ENCODE measurements at regions not wholly inside any gene's neighbourhood (a gene's known extent, or its start where the extent isn't known, plus 50 kb on each side); places are given as distances from the start of the nearest gene placed in this dataset.

- TF ChIP-seq ZNF462 (CRISPR knock-in tag; IDR thresholded peaks at IDR 0.05), result no peak
- TF ChIP-seq EZH2phosphoT487 (IDR thresholded peaks at IDR 0.05; ENCODE audit: unreplicated experiment), result no peak
- no peak for TF ChIP-seq REST (IDR thresholded peaks at IDR 0.05; ENCODE audit: unreplicated experiment)
- TF ChIP-seq ZNF331 (CRISPR knock-in tag; IDR thresholded peaks at IDR 0.05; ENCODE audit: low read depth), result no peak
- no peak for TF ChIP-seq CTCF (conservative IDR thresholded peaks at IDR 0.05; ENCODE audit: low read depth in 2 of 2)
- no peak for TF ChIP-seq EZH2 (IDR thresholded peaks at IDR 0.05; ENCODE audit: low read depth, unreplicated experiment)
- TF ChIP-seq STAT1 (IDR thresholded peaks at IDR 0.05; ENCODE audit: unreplicated experiment), result no peak
- no peak for TF ChIP-seq JUNB (IDR thresholded peaks at IDR 0.05; ENCODE audit: unreplicated experiment)
- no peak for TF ChIP-seq CREB1 (CRISPR knock-in tag; IDR thresholded peaks at IDR 0.05; ENCODE audit: low read depth)
These were observed 152.5 kb upstream of the KCND3 start (continued) for GRCh38 chr1:112141923-112142322.
